Upper lobe of right lung (tissue), 1 donor: ENCODE measurements at regions not wholly inside any gene's neighbourhood (a gene's known extent, or its start where the extent isn't known, plus 50 kb on each side); places are given as distances from the start of the nearest gene placed in this dataset.

Source experiments
- ATAC-seq: fragments of 200-7000 bp; cut with Tn5 transposase; one replicate; pipeline ENCODE4 v1.9.1; 2020; ENCODE audit warnings: mild to moderate bottlenecking, moderate library complexity
- DNase-seq: peaks from one replicate; pipeline ENCODE4 v3.0.0-alpha.2; 2020
- H3K27ac ChIP-seq: fragments of 200-600 bp; one replicate; pipeline ENCODE4 v1.8.0; 2022
- H3K27me3 ChIP-seq: fragments of 200-600 bp; one replicate; pipeline ENCODE4 v1.8.0; 2022; ENCODE audit warnings: mild to moderate bottlenecking
- H3K36me3 ChIP-seq: fragments of 200-600 bp; one replicate; pipeline ENCODE4 v1.8.0; 2022
- H3K4me1 ChIP-seq: fragments of 200-600 bp; one replicate; pipeline ENCODE4 v1.8.0; 2022
- H3K4me3 ChIP-seq: fragments of 200-600 bp; one replicate; pipeline ENCODE4 v1.8.0; 2022; ENCODE audit warnings: mild to moderate bottlenecking
- H3K9me3 ChIP-seq: fragments of 200-600 bp; one replicate; pipeline ENCODE4 v1.8.0; 2022
- intact Hi-C: fragments of 100-400 bp; cut with DNase I; formaldehyde crosslinking; loops from one replicate; pipeline ENCODE4 v1.11.0; 2022
- TF ChIP-seq, protein P1 (sequence below): fragments of 200-600 bp; IDR thresholded peaks from one replicate; pipeline ENCODE4 v1.8.0; 2022; ENCODE audit warnings: antibody characterized with exemption
- donor health status: DM: no; HTN: yes; CAD: no; lungs with severe emphysema.

DNA sequence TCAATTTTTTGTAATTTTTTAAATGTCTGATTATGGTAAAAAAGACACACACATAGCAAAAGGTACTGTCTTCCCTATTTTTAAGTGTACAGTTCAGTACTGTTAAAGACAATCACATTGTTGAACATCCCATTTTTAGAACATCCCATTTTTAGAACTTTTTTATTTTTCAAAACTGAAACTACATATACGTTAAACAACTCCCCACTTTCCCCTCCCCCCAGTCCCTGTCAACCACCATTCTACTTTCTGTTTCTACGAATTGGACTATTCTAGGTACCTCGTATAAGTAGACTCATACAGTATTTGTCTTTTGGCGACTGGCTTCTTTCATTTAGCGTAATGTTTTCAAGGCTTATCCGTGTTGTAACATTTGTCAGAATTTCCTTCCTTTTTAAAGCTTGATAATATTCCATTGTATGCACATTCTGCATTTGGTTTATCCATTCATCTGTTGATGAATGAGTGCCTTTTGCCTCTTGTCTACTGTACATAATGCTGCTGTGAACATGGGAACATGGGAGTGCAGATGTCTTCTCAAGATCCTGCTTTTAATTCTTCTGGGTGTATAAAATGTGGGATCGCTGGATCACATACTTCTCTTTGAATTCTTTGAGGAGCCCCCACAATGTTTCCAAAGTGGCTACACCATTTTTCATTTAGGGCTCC is 154.0 kb downstream of the PIK3R1 start:
- Histone ChIP-seq H3K27me3 (no peaks in the 10 kb centered on the region), H3K27ac (no peak overlapping the region), H3K4me1 (no peaks in the 10 kb centered on the region), H3K4me3 (no peak overlapping the region), H3K36me3 (no peaks in the 10 kb centered on the region), H3K9me3 (no peaks in the 10 kb centered on the region)
- ATAC-seq (no peak), DNase-seq (no peak)
- TF ChIP-seq, protein P1, sequence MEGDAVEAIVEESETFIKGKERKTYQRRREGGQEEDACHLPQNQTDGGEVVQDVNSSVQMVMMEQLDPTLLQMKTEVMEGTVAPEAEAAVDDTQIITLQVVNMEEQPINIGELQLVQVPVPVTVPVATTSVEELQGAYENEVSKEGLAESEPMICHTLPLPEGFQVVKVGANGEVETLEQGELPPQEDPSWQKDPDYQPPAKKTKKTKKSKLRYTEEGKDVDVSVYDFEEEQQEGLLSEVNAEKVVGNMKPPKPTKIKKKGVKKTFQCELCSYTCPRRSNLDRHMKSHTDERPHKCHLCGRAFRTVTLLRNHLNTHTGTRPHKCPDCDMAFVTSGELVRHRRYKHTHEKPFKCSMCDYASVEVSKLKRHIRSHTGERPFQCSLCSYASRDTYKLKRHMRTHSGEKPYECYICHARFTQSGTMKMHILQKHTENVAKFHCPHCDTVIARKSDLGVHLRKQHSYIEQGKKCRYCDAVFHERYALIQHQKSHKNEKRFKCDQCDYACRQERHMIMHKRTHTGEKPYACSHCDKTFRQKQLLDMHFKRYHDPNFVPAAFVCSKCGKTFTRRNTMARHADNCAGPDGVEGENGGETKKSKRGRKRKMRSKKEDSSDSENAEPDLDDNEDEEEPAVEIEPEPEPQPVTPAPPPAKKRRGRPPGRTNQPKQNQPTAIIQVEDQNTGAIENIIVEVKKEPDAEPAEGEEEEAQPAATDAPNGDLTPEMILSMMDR = no peak
- intact Hi-C loops = no loop called here

DNA sequence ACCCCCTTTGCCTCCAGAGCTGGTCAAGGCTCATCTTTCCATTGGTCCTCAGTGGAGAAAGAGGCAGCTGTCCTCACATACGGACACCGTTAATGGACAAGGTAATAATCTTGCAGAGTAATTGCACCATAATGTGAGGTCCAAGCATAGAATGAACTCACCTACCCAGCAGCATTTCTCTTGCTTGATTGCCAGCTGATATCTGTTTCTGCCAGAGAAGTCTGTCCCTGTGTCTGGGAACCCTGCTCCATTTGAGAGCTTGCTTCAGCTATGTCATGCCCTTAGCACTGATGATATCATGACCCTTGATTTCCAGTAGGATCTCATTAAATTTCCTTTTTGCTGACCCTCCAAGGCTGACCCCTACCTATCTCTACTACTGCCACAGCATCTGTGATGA is 154.6 kb downstream of the PIK3R1 start:
- H3K4me1 ChIP-seq = no peaks in the 10 kb centered on the region
- no peaks in the 10 kb centered on the region for H3K36me3 ChIP-seq
- ATAC-seq (no peak), DNase-seq (no peak)
- no peak overlapping the region for H3K27ac ChIP-seq
- H3K27me3 ChIP-seq = no peaks in the 10 kb centered on the region
- TF ChIP-seq, protein P1 = no peak
- H3K9me3 ChIP-seq = no peaks in the 10 kb centered on the region
- no peak overlapping the region for H3K4me3 ChIP-seq
- intact Hi-C loops = no loop called here

DNA sequence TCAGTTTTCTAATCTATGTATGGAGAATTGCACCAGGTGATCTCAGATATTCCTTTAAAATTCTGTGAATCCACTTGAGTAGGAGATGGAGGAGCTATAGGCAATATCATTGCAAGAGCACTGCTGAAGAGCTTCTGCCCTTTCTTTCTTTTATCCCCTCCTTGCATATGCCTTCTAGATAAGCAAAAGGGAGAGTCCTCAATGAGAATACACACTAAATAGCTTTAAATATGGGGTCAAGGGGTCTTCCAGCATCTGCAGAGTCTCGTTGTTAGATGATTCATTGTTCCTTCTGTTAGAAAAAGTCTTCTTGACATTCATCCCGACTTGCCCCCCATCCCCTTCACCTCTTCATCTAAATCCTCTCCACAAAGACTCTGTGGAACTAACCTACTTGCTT is 156.1 kb downstream of the PIK3R1 start:
- Histone ChIP-seq H3K27me3 (no peaks in the 10 kb centered on the region), H3K9me3 (no peaks in the 10 kb centered on the region), H3K4me1 (no peaks in the 10 kb centered on the region), H3K27ac (no peak overlapping the region), H3K36me3 (no peaks in the 10 kb centered on the region), H3K4me3 (no peak overlapping the region)
- no peak for ATAC-seq
- intact Hi-C loops = no loop called here
- TF ChIP-seq, protein P1 = no peak
- no peak for DNase-seq

DNA sequence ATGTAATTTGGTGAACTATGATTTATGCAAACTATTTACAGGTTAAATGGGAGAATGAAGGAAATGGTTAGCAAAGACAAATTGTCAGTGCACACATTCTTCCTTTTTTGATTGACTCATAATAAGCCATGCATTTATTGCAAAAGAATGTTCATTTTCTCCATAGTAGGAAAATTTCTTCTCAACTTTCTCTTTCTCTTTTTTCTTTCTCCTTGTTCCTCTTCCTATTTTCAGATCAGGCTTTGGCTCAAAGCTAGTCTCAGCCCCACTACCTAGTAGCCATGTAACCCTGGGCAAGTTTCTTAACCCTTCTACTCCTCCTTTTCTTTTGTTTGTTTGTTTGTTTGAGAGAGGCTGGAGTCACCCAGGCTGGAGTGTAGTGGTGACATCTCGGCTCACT is 156.6 kb downstream of the PIK3R1 start:
- TF ChIP-seq, protein P1 = no peak
- DNase-seq = no peak

DNA sequence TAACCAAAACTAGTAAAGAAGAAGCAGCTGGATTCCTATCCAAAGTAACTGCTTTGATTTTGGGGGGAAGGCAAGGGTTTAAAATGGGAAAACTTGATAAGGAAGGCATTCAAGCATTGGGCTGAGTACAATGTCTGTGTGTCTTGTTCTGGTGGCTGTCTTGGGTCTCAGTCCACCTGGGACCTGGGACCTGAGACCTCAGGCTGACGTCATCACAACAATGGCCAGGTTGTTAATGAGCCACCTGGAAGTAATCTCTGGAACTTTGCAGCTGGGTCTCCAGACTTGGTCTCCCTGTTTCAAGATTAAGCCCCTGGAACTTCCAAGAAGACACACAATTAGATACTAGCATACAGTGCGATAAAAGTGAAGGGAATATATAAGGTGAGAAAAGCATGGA is 157.5 kb downstream of the PIK3R1 start:
- TF ChIP-seq, protein P1 = no peak
- Histone ChIP-seq H3K36me3 (no peaks in the 10 kb centered on the region), H3K9me3 (no peaks in the 10 kb centered on the region), H3K27me3 (no peaks in the 10 kb centered on the region), H3K27ac (no peak overlapping the region), H3K4me1 (no peaks in the 10 kb centered on the region), H3K4me3 (no peak overlapping the region)
- DNase-seq (no peak), ATAC-seq (no peak)
- intact Hi-C loops = no loop called here

More for the DNA sequence above, 156.6 kb downstream of the PIK3R1 start:
- Histone ChIP-seq H3K36me3 (no peaks in the 10 kb centered on the region), H3K4me1 (no peaks in the 10 kb centered on the region), H3K4me3 (no peak overlapping the region), H3K9me3 (no peaks in the 10 kb centered on the region), H3K27ac (no peak overlapping the region), H3K27me3 (no peaks in the 10 kb centered on the region)
- intact Hi-C loops = no loop called here
- ATAC-seq = peak; percentile 29
